DMS53 (cell line): ENCODE measurements at regions not wholly inside any gene's neighbourhood (a gene's known extent, or its start where the extent isn't known, plus 50 kb on each side); places are given as distances from the start of the nearest gene placed in this dataset.
A peak's percentile ranks its signal among the peaks of the same experiment; 100 is the strongest.
"Not testable (repeated sequence)": the region's sequence is repeated elsewhere in the genome, so short reads cannot be mapped to it uniquely, and the experiment has no call there.

ENCODE experiments used
- DNase-seq: peaks from one replicate; lab custom pipeline; 2025; lab: John Stamatoyannopoulos, UW

DNA sequence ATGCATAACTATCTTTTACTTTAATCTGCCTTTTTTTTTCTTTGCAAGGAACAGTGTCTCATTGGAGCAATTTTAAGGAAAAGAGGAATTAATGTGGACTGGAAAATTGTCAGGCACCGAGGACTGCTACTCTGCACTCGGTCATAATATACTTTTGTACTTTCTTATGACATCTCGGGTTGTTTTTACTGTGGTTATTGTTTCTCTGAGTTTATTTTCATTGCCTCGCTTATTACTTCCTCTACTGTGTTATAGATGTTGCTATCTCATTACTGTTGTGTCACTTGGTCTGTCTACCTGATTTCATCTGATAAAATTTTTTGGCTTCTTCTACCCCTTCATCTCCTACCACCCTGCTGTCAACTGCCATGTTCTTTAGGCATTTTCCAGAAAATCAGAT lies 213.5 kb upstream of the POU1F1 start:
- no peak for DNase-seq

DNA sequence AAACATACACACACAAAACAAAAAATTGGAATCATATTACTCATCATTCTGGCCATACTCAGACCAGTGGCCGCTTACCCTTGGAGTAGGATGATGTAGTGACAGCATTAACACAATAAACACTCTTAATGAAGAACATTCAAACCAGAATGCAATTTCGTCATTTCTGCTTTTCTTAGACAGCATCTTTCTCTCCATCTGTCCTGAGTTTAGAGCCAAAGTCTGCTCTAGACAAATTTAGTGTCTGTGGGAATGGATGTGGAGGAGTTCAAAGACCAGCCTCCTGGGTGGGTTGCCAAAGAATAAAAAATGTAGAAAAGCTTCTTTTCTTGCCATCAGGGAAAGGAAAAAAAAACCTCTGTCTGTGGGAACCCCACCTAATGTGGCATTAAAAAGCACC lies 212.4 kb upstream of the POU1F1 start:
- no peak for DNase-seq

DNA sequence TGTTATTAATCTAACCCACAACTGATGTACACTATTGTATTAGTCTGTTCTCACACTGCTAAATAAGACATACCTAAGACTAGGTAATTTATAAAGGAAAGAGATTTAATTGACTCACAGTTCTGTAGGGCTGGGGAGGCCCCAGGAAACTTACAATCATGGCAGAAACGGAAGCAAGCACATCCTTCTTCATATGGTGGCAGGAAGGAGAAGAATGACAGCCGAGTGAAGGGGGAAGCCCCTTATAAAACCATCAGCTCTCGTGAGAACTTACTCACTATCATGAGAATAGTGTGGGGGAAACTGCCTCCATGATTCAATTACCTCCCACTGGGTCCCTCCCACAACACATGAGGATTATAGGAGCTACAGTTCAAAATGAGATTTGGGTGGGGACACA lies 210.3 kb upstream of the POU1F1 start:
- not testable (repeated sequence) for DNase-seq

DNA sequence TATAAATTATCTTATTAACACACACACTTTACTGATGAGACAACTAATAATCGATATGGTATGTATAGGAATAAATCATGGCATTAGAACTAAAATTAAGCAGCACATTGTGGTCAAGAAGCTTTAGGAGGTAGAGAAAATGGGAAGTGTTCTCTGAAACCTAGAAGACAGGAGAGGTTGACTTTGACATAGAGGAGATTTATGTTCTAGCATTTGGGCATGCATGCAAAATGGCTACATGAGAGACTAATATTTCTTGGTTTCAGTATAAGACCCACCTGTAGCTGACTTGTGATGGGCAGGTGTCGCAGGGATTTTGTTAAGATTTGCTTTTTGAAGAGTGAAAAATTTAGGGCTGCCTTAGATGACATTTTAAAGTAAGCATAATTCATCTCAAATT lies 209.7 kb upstream of the POU1F1 start:
- no peak for DNase-seq

DNA sequence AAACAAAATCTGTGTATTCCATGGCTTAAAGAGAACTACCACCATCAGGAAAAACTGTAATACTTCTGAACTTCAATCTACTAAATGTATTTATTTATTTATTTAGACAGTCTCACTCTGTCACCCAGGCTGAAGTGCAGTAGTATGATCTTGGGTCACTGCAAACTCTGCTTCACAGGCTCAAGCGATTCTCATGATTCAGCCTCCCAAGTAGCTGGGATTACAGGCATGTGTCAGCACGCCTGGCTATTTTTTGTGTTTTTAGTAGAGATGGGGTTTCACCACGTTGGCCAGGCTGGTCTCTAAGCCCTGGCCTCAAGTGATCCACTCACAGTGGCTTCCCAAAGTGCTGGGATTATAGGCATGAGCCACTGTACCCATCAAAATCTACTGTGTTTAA lies 202.3 kb upstream of the POU1F1 start:
- DNase-seq = no peak

DNA sequence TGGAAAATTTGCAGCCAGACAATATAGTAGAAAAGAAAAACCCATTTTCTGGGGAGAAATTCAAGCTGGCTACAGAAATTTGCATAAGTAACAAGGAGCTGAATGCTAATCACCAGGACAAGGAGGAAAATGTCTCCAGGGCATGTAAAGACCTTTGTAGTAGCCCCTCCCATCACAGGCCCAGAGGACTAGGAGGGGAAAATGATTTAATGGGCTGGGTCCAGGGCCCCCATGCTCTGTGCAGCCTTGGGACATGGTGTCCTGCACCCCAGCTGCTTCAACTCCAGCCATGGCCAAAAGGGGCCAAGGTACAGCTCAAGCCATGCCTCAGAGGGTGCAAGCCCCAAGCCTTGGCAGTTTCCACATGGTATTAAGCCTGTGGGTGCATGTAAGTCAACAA lies 197.6 kb upstream of the POU1F1 start:
- no peak for DNase-seq

DNA sequence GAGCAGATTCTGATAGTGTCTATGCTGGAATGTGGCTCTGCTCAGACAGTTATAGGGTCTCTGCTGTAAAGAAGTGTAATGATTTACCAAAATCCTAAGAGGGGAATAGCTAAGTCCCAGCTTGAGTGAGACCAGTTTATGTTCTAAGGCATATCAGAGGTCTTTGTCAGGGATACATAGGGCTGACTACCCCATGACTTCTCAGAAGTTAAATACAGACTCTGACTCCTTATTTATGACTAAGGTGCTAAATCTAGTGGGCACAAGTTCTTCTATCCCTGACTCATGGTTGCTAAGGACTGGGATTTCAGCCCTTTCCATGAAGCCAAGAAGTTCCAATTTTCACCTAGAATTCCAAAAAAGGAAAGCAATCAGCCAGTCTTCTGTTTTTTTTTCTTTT lies 192.6 kb upstream of the POU1F1 start:
- DNase-seq = no peak

DNA sequence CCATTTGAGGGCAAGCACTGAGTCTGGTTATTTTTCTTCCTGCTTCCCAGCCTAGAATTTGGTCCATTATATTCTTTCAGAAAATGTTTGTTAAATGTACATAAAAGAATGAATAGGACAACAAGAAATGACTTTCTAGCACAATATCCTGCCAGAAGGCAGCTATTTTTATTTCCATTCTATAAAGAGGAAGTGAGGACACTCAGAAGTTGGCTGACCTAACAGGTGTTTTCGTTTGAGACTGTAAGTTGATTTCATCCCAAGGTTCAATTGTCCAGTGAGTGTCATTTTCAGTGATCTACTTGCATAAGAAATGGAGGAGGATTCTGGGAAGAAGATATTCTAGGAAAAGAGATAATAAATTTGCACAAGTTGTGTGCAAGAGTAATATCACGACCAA lies 191.9 kb upstream of the POU1F1 start:
- no peak for DNase-seq

DNA sequence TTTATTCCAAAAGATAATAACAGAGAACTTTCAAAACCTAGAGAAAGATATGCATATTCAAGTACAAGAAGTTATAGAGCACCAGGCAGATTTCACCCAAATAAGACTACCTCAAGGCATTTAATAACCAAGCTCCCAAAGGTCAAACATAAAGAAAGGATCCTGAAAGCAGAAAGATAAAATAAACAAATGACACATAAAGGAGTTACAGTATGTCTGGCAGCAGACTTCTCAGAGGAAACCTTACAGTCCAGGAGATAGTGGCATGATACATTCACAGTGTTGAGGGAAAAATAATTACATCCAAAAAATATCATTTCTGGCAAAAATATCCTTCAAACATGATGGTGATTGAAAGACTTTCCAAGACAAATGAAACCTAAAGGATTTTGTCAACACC lies 185.8 kb upstream of the POU1F1 start:
- DNase-seq = no peak

DNA sequence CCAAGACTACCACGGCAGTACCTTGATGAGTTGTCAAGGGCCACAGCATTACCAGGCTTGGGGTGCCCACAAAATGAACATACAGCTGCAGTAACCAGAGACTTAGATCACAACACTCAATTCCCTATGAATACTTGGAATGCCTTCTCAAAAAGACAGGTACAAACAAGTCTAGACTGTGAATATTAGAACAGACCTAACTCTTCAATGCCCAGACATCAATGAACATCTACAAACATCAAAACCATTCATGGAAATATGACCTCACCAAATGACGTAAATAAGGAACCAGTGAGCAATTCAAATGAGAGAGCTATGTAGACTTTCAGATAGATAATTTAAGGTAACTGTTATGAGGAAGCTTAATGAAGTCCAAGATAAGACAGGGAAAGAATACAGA lies 185.1 kb upstream of the POU1F1 start:
- DNase-seq = no peak

DNA sequence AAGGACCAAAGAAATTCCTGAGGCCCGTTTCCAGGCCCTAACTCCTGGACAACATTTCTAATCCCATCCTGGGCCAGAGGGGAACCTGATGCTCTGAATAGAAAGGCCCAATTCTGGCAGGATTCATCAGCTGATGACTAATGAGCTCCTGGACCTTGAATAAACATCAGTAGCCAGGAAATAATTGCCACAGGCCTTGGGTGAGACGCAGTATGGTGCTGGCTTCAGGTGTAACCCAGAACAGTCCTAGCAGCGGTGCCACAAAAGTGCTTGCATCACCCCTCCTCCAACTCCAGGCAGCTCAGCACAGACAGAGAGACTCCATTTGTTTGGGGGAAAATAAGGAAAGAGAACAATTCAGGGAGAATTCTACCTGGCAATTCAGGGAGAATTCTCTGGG lies 184.7 kb upstream of the POU1F1 start:
- no peak for DNase-seq

DNA sequence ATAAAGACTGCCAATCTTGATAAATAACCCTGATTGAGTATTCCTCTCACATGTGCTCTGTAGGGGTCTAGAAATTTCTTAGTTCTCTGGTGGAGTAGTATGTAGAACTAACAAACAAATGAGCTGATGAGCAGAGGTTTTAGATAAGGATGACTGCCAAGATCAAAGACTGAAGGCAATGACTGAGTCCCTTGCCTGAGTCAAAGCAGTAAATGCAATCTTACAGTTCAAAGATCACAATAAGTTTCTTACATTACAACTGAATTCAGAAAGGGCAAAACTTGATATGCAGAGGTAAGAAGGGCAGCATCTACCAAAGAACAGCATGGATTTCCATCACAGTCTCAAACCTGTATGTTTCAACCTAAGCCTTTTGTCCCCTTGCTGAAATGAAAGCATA lies 172.2 kb upstream of the POU1F1 start:
- no peak for DNase-seq

DNA sequence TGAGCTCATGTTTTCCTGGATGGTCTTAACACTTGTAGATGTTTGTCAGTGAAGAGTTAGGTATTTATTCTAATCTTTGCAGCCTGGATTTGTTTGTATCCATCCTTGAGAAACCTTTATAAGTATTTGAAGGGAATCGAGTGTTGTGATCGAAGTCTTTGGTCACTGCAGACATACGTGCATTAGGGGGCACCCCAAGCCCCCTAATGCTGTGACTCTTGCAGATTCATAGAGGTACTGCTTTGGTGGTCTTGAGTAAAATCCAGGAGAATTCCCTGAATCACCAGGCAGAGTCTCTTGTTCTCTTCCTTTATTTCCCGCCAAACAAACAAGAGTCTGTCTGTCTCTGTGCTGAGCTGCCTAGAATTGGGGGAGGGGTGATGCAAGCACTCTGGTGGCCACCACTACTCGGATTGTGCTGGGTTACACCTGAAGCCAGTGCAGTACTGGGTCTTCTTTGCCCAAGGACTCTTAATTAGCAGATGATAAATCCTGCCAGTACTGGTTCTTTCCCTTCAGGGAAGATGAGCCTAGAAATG lies 170.5 kb upstream of the POU1F1 start:
- DNase-seq = no peak

DNA sequence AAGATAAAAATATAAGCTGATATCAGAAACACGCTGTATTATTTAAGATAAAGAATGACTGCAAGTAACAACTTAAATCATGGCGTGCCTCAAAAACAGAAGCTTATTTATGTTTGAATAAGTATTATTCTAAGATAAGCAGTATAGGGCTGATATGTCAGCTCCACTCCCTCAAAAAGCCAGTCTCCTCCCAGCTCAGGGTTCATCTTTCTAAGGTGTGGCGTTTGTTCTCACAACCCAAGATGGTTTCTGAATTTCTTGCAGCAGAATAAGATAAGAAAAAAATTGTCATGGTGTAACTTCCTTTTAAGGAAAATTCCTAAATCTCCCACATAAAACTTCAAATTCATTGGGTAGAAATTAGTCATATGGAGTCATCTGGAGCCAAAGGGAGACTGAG lies 166.1 kb upstream of the POU1F1 start:
- DNase-seq = no peak

DNA sequence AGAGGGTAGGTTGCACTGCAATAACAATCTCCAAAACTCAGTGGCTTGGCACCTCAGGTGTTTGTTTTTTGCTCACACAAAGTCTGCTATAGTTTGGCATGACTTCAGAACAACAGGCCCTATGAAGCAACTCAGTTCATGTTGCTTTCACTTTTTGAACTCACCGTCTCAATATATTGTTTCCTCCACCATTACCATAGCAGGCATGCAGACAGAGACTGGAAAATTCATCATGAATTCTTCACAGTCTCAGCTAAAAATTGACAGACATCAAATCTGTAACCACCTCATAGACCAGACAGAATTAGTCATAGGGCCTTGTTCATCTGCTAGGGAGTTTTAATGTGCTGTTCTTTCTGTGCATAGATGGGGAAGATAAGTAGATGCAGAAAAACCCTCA lies 161.4 kb upstream of the POU1F1 start:
- no peak for DNase-seq

DNA sequence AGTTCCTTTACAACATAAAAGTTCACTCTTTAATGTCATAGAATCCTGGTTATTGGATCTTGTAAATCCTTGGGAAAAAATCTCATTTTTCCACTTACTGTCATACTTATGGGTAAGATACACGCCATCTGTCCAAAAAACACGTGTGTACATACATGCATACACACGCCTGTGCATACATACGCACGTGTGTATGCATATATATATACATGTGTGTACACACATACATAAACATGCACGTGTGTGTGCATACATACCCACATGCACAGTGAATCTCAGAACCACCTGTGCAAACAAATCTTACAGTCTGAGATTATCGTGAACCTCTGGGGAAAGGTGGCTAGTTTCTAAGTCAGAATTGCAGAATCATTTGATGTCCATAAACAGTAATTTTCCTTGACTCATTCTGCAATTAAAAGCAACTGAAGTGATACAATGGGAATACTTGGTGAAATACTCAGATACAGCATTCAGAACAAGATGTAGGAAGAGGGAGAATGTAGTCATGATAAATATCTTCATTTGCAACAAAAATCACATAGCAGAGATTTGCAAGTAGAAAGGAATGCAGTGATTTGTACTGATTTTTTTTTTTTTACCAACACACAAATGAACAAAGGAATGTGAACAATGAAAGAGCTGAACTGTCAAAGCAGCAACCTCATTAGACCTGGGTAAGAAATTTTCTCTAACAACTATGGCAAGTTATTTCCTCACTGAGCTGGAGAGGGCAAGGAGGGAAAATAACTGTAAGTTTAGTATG lies 160.6 kb upstream of the POU1F1 start:
- DNase-seq = no peak

DNA sequence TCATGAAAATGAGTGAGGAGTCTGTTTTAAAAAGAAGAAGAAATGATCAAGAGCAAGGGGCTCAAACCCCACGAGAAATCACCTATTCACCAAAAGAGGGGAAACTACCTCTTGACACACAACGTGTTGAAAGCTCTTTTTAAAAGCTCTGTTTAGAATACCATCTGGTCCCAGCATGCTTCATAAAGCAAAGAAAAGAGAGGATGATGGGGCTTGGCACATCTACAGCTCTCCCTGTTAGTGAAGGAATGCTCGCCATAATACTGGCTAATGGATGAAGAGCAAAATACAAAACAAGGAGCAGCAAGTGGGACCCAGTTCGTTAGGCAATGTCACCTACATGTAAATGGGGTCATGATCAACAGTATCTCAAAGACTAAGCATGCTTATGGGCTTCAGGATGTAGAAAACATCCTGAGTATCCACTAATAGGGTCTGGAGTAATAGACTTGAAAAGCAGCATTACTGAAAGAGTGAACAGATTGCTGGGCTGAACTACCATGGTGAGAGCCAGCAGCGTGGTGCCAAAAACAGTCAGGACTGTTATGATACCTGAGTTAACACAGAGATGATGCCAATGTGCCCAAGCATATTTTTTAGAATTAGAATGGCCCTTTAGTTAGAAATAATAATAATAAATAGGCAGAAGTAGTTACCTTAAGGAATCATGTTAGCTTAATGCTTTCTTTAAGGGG lies 159.7 kb upstream of the POU1F1 start:
- DNase-seq = no peak

DNA sequence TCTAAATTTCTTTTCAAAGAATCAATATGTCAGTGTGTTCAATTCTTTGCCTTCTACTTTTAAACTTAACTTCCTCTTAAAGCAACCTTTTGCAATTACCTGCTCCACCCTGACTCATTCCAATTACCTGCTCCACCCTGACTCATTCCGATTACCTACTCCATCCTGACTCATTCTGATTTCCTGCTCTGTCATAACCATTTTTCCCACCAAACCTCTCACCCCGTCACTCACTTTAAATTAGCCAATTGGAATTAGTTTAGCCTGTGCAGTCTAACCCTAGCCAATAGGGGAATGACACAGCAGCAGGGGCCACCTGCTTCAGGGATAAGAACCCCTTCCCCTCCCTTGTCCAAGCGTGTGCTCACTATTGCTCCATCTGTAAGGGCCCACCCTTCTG lies 157.1 kb upstream of the POU1F1 start:
- not testable (repeated sequence) for DNase-seq

DNA sequence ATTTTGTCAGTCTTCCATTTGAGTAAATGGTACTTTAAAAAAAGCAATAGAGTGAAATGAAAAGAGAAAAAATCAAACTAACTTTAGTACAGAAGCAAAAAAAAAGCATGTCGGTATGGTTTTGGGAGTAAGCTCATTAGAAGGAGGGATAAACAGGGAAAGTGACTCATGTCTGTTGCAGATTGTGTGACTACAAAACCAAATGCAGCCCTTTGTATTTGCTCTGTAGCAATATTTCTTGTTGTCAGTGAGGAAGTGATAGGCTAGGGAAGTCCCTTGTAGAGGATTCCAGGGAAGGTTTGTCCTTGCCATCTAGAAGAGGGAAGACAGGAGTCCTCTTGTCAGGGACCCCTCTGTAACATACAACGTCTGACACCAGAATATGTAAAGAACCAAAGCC lies 150.5 kb upstream of the POU1F1 start:
- peak; percentile 6 for DNase-seq

DNA sequence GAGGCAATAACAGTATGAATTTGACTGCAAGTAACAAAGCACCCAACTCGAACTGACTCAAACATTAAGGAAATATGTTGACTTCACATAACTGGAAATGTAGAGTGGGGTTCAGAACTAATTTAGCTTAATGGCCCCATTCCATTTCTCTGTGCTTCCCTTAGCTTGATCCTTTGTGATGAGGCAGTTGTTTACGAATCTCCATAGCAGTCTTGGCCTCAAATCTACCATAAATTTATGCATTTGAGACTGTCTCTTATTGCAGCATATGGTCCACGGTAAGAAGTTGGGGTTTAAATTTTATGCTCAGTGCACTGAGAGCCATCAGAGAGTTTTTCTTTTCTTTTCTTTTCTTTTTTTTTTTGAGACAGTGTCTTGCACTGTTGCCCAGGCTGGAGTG lies 148.7 kb upstream of the POU1F1 start:
- no peak for DNase-seq

DNA sequence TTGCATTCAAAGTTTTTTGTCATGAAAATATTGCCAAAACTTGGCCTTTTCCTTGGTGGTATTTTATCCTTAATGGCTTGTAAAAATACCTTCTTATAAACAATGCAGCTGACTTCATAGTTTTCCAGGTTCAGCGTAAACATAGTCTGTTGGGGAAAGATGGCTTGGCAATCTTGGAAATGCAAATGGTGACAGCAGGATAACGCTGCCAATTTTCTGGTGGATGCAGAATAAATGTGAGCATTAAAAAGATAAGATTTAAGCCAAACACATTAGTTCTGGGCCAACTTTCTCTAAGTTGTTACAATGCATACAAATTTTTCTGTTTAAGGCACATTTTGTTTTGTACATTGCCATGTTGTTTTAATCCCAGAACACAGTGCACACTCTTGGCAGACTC lies 147.0 kb upstream of the POU1F1 start:
- no peak for DNase-seq

DNA sequence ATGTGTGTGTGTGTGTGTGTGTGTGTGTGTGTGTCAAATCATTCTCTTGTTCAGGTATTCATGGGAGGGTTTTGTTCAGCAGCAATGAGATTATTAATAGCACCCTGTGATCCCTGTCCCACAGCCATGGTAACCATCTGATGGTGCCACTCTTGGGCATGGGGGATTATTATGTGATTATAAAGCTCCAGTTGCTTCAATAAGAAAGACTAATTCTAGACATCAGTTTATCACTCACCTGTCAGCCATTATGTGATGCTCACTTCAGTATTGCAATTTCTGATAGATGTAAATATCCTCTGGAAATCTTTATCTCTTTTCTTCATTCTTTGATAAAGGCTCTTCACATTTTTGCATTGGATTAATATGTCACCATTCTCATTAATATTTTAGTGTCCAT lies 145.9 kb upstream of the POU1F1 start:
- DNase-seq = no peak

DNA sequence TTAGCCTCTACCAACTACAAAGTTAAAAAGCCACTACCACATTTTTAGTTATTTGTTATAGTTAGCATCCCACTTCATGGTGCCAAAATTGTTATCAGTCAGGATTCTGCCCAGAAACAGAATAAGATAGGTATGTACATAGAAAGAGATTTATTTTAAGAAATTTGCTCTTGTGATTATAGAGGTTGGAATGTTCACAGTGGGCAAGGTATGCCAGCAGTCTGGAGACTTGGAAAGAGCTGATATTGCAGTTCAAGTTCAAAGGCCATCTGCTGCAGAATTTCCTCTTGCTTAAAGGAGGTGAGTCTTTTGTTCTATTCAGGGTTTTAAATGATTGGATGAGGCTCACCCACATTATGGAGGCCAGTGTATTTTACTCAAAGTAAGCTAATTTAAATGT lies 143.8 kb upstream of the POU1F1 start:
- DNase-seq = no peak

DNA sequence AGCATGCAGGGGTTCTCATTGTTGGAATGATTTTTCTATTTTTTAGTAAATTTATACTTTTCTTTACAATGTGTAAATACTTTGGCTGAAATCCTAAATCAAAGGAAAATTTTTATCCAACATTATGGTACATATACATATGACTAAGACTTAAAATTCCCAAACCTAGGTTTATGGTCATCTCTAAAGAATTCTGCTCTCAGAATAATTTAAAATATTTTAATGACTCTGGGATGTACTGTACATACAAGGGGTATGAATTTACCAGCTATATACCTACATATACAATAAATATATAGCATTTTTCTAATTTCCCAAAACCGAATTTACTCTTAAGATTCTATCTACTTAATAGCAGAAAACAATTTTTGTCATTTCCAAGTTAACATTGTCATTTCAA lies 137.9 kb upstream of the POU1F1 start:
- DNase-seq = no peak
